Keratinocyte (primary cell): ENCODE measurements at regions not wholly inside any gene's neighbourhood (a gene's known extent, or its start where the extent isn't known, plus 50 kb on each side); places are given as distances from the start of the nearest gene placed in this dataset.

Experiments
- DNase-seq: peaks from one replicate; pipeline ENCODE4 v3.0.0-alpha.2; 2011; ENCODE audit warnings: low read depth, missing footprints, low spot score
- FAIRE-seq: peaks from 2 replicates; lab custom pipeline; 2011; peaks lifted over from hg19 to GRCh38; lab: Jason Lieb, UNC
- H2AFZ ChIP-seq: 2 replicates; pipeline ENCODE4 v1.6.0; 2012; ENCODE audit warnings: low read length, control low read depth, inconsistent platforms; ENCODE audit not compliant: control insufficient read depth
- H3K27ac ChIP-seq: 2 replicates; pipeline ENCODE4 v1.5.1; 2011; ENCODE audit warnings: low read length; ENCODE audit not compliant: control insufficient read depth, insufficient read depth
- H3K27me3 ChIP-seq: 3 replicates; pipeline ENCODE4 v1.6.0; 2011; ENCODE audit warnings: low read length; ENCODE audit not compliant: control insufficient read depth, insufficient read depth; ENCODE audit errors: extremely low read depth
- H3K36me3 ChIP-seq, 2 experiments: 2 replicates in 1 of 2; 3 replicates in 1 of 2; pipeline ENCODE4 v1.5.1; 2011; ENCODE audit warnings: low read length in 2 of 2, mild to moderate bottlenecking in 1 of 2; ENCODE audit not compliant: control insufficient read depth in 2 of 2, insufficient read depth in 2 of 2; ENCODE audit errors: extremely low read depth in 1 of 2
- H3K4me1 ChIP-seq: 3 replicates; pipeline ENCODE4 v1.5.1; 2011; ENCODE audit warnings: low read length; ENCODE audit not compliant: control insufficient read depth, insufficient read depth; ENCODE audit errors: extremely low read depth
- H3K4me2 ChIP-seq: 3 replicates; pipeline ENCODE4 v1.6.0; 2011; ENCODE audit warnings: low read depth, low read length; ENCODE audit not compliant: control insufficient read depth, insufficient read depth; ENCODE audit errors: extremely low read depth
- H3K4me3 ChIP-seq, 3 experiments: fragments of 200-600 bp in 1 of 3; sonication (generic) in 1 of 3; 2 replicates in 2 of 3; 3 replicates in 1 of 3; pipeline ENCODE4 v1.5.1; 2011 to 2016; ENCODE audit warnings: low read length in 3 of 3, mild to moderate bottlenecking in 3 of 3, control low read depth in 2 of 3, inconsistent platforms in 1 of 3, low read depth in 1 of 3, mixed read lengths in 1 of 3, mixed run types in 1 of 3, moderate library complexity in 1 of 3; ENCODE audit not compliant: control insufficient read depth in 2 of 3, insufficient read depth in 2 of 3; ENCODE audit errors: extremely low read depth in 1 of 3
- H3K79me2 ChIP-seq: 2 replicates; pipeline ENCODE4 v1.6.0; 2012; ENCODE audit warnings: low read length; ENCODE audit not compliant: control insufficient read depth, insufficient read depth
- H3K9ac ChIP-seq: 3 replicates; pipeline ENCODE4 v1.6.0; 2011; ENCODE audit warnings: low read length; ENCODE audit not compliant: control insufficient read depth, insufficient read depth; ENCODE audit errors: extremely low read depth
- H3K9me1 ChIP-seq: 3 replicates; pipeline ENCODE4 v1.6.0; 2011; ENCODE audit warnings: low read length; ENCODE audit not compliant: control insufficient read depth, insufficient read depth; ENCODE audit errors: extremely low read depth
- H3K9me3 ChIP-seq: 2 replicates; pipeline ENCODE4 v1.5.1; 2012; ENCODE audit warnings: low read depth, low read length; ENCODE audit not compliant: control insufficient read depth
- H4K20me1 ChIP-seq: 3 replicates; pipeline ENCODE4 v1.6.0; 2011; ENCODE audit warnings: low read length; ENCODE audit not compliant: control insufficient read depth, insufficient read depth; ENCODE audit errors: extremely low read depth
- CTCF ChIP-seq, 3 experiments: IDR thresholded peaks in 1 of 3; conservative IDR thresholded peaks in 1 of 3; optimal IDR thresholded peaks in 1 of 3; 2 replicates in 2 of 3; 3 replicates in 1 of 3; pipeline versions ENCODE3 to v1.5.1; 2011; ENCODE audit warnings: low read length in 3 of 3, mild to moderate bottlenecking in 3 of 3, moderate library complexity in 2 of 3, control low read depth in 1 of 3, inconsistent platforms in 1 of 3; ENCODE audit not compliant: insufficient read depth in 2 of 3; ENCODE audit errors: extremely low read depth in 1 of 3
- EZH2 ChIP-seq: IDR thresholded peaks from one replicate; pipeline ENCODE4 v1.6.1; 2012; ENCODE audit warnings: inconsistent platforms, mild to moderate bottlenecking, low read length, moderate library complexity
- dilution Hi-C: fragments of 300-500 bp; cut with MboI; formaldehyde crosslinking; loops from one replicate; pipeline ENCODE4 v1.7.0; 2020; ENCODE audit warnings: low sequenced_read_pairs; ENCODE audit not compliant: extremely low pct_ligation_motif_present

- H3K27ac ChIP-seq = no peak overlapping the region
Measured at GRCh38 chr13:80436571-80437169, 95.7 kb upstream of the SPRY2 start.

GRCh38 chr13:80430561-80430960 lies 89.6 kb upstream of the SPRY2 start:
- Histone ChIP-seq H3K9ac (no peak overlapping the region), H3K4me2 (no peak overlapping the region), H4K20me1 (no peaks in the 10 kb centered on the region), H3K79me2 (no peaks in the 10 kb centered on the region), H3K27me3 (no peaks in the 10 kb centered on the region), H3K9me1 (no peaks in the 10 kb centered on the region), H3K27ac (no peak overlapping the region), H2AFZ (no peak overlapping the region), H3K36me3 (no peaks in the 10 kb centered on the region), H3K4me1 (no peaks in the 10 kb centered on the region), H3K4me3 (no peak overlapping the region), H3K9me3 (no peaks in the 10 kb centered on the region)
- TF ChIP-seq CTCF (optimal IDR thresholded peaks at IDR 0.05 in 1 of 3, IDR thresholded peaks at IDR 0.05 in 1 of 3, conservative IDR thresholded peaks at IDR 0.05 in 1 of 3; ENCODE audit: extremely low read depth in 1 of 3, insufficient read depth in 2 of 3, low read length in 3 of 3) (no peak), EZH2 (no peak)
- no peak for FAIRE-seq
- dilution Hi-C loops = no loop called here
- DNase-seq = no peak

More at GRCh38 chr13:80436571-80437169, 95.7 kb upstream of the SPRY2 start:
- H3K4me3 ChIP-seq = no peak overlapping the region
- no peak overlapping the region for H2AFZ ChIP-seq
- no peaks in the 10 kb centered on the region for H3K9me1 ChIP-seq
- no peak overlapping the region for H3K9ac ChIP-seq
- no peaks in the 10 kb centered on the region for H3K36me3 ChIP-seq
- H3K79me2 ChIP-seq = no peaks in the 10 kb centered on the region
- TF ChIP-seq CTCF (optimal IDR thresholded peaks at IDR 0.05 in 1 of 3, IDR thresholded peaks at IDR 0.05 in 1 of 3, conservative IDR thresholded peaks at IDR 0.05 in 1 of 3; ENCODE audit: extremely low read depth in 1 of 3, insufficient read depth in 2 of 3, low read length in 3 of 3) (no peak), EZH2 (no peak)
- FAIRE-seq (no peak), DNase-seq (no peak)
- no peaks in the 10 kb centered on the region for H3K27me3 ChIP-seq
- H4K20me1 ChIP-seq = no peaks in the 10 kb centered on the region
- dilution Hi-C loops = no loop called here
- no peaks in the 10 kb centered on the region for H3K4me1 ChIP-seq
- H3K9me3 ChIP-seq = no peaks in the 10 kb centered on the region
- H3K4me2 ChIP-seq = no peak overlapping the region
